A172 (cell line): ENCODE measurements at regions not wholly inside any gene's neighbourhood (a gene's known extent, or its start where the extent isn't known, plus 50 kb on each side); places are given as distances from the start of the nearest gene placed in this dataset.

Experiments used
- DNase-seq: peaks from one replicate; pipeline ENCODE4 v3.0.0-alpha.2; 2015; ENCODE audit warnings: low spot score

DNA sequence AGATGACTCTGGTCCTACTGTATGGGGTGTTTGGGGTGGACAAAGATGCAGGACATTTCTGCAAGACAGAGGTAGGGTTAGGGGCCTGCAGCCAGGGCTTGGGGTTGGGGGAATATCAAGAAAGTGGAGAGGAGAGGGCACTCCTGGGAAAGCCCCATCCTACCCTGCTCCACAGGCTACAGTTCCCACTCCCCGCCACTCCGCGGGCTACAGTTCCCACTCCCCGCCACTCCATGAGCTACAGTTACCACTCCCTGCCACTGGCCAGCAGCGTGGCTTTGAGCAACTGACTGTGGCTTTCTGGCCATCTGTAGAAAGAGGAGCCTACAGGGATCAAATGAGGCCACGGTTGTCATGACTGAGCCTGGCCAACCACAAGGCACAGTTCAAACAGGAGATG lies 93.8 kb upstream of the GRIK3 start:
- DNase-seq: no peak

DNA sequence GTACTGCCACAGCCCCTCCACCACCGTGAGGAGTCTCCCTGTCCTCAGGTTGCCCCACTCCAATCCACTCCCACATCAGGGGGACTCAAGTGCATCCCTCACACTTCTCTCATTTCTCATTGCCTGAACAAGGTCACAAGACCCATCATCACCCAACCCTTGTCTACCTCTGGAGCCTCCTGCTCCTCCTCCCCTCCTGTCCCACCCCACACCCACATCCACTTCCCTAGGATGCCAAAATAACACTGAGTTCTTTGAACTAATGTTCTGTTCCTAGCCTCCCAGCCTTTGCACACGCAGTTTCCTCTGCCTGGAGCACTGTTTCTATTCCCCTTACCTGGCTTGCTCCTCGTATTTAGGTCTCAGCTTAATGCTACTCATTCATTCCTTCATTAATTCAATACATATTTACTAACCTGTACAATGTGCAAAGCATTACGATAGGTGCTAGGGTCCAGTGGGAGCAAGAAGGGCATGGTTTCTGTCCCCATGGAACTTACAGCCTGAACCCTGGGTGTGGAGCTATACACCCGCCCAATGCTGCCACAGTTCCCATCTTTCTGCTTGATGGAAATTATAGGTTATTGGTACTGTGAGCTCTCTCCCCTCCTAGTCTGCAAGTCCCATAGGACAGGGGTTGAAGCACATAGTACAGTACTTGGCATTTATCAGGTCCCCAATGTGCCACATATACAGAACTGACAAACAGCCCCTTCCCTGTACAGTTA lies 96.1 kb upstream of the GRIK3 start:
- DNase-seq: no peak

DNA sequence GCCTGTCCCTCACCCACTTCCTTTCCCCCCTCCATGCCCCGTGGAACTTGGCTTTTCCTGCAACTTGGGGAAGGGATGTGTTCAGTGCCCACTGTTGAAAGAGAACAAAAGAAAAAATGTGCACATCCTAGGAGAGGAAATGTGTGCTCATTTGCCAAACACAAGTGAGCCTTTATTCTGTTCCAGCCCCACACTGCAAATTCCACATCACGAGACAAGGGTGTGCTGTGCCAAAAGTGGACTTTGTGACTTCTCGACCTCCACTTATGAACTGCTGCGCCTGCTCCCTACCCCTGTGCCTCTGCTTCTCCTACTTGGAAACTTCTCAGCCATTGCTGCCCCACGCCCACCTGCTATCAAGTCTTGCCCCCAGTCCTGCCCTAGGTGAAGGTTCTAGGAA lies 97.0 kb upstream of the GRIK3 start:
- DNase-seq: no peak

DNA sequence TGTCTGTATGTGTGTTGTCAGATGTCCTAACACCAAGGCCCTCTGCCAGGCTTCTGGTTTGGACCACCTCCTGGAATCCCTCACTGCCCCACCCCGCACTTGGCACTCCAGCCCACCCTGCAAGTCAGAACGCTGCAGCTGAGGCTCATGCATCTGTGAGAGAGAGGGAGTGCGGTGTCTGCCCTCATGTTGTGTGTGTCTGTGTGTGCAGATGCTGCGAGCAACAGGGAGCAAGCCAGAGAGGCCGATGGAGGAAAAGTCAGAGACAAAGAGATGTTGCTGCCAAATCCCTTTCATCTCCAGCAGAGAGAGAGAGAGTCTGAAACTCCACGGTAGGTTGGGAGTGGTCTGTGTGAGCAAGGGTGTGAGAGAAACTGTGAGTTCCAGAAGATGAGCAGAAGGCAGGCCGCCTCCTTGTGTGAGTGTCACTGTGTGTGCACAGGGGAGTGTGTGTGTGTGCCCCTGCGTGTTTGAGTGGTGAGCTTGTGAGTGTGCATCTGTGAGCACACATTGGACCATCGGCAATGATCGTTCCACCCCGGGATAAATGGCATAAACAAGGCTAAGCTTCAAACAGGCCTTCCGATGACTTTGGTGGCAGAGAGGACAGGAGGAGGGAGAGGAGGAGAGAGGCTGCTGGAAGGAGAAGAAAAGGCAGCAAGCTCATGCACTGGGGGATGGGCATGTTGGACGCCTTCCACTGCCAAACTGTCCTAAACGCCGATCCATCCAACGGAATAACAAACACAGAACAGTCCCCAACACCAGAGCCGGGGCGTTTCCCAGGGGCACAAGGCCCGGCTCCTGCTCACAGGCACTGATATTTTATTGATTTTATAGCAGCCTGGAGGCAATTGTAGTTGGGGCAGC lies 99.2 kb upstream of the GRIK3 start:
- DNase-seq: no peak

DNA sequence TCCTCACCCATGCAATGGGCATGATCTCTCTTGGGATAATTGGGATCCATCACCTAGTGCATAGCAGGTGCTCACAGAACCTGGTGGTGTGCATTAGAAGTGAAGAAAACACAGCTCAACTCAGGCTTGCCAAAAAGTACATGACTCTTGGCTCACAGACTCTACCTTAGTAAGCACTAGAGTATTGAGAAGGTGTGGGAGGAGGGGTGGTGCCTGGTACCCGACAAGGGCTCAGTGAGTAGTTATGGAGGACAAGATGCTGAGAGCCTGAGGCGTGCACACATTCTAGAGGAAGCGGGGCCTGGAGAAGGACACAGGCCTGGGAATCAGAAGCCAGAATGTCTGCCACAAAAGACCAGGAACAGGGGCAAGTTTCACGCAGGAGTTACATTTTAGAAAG lies 100.3 kb upstream of the GRIK3 start:
- DNase-seq: no peak

DNA sequence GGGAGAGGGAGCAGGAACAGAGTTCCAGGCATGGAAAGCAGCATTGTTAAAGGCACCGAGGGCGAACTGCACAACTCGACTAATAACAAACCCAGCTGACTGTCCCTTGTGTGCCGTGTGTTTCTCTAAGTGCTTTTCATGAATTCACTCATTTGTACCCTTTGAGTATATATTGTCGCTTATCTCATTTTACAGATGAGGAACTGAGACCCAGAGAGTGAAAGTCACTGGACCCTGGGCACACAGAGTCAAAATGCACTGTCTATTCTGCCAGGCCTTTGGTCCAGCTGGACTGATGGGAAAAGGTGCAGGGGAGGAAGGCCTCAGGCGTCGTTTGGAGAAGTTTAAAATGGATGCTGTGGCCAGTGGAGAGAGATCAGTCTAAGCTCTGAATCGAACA lies 100.7 kb upstream of the GRIK3 start:
- DNase-seq: no peak

DNA sequence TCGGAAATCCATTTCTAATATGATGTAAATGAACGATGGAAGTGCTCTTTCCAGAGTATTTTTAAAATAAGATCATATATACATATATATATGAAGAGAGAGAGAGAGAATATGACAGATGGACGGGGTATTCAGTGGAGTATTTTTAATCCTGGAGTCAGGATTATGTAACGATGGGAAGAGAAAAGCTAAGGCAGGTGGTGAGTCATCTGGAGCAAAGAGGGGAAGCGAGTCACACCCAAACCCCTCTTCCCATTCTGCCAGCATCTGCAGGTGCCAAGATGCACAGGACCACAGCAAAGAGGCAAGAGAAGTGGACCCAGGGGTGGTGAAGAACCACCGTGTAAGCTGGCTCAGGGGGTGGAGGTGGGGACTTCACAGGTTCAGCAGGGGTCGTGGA lies 102.7 kb upstream of the GRIK3 start:
- no peak for DNase-seq

DNA sequence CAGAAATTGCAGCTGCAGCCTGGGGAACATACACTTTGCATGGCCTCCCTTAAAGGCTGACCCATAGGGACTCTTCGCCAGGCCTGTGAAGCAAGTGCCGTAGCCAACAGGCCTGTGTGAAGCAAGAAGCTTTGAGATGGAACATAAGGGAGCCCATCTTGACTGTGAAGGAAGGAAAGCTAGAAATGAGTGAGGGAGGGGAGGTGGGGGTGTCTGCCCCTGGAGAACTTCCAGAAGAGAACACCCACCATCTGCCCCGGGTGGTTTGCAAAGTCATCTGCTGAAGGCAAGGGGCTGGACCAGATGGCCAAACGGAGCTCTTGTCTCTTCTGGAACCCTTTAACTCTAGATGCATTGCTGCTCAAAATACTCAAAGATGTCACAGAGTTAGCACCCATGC lies 103.3 kb upstream of the GRIK3 start:
- DNase-seq: no peak

DNA sequence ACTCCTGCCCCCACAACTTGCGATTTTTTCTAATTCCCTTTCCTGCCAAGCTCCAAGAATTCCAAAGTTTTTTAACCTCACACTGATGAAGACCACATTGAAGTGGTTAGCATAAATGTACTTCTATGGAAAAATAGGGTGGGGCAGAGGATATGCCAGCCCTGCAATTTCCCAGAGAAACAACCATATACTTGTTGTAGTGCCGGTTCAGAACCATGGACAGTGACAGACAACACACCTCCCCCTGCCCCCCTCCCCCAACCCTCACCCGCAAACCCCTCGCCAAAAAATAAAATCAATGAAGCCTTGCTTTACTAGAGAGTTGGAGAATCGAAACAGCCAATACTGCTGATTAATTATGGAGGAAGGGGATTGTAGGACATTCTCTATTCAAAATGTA lies 109.5 kb upstream of the GRIK3 start:
- no peak for DNase-seq

DNA sequence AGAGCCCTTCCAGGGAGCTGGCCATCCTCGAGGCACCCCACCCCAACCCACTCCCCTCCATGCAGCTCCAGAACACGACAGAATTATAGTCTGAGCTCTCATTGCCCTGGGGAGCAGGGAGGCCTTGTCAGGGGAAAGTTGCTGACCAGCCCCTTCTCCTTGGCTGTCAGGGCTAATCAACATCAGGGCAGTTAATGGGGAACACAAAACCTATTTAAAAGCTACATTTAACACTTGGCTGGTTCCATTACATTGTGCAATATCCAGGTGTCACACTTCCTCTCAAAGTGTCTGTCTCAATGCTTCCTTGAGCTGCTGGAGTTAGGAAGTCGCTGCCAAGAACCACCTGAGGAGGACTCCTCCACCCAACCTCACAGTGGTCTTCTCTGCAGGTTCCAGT lies 111.8 kb upstream of the GRIK3 start:
- DNase-seq: no peak

DNA sequence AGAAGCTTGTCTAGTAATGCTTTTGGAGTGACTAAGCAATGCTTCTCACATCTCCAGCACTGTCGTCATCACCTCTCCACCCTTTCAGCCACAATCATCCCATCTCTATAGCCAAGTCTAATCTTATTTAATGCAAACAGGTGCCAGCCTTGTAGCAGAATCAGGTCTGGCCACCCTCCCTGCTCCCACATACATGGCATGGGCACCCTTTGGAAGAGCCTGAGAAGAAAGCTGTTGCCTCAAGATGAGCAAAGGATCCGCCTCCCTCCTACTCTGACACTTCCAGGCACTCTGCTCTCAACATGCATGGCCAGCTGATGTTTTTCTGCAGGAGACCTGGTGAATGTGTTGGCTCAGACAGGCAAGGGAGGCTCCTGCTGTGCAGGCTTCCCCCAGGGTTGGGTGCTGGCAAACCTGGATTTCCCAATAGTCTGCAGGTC lies 113.1 kb upstream of the GRIK3 start:
- DNase-seq: no peak

DNA sequence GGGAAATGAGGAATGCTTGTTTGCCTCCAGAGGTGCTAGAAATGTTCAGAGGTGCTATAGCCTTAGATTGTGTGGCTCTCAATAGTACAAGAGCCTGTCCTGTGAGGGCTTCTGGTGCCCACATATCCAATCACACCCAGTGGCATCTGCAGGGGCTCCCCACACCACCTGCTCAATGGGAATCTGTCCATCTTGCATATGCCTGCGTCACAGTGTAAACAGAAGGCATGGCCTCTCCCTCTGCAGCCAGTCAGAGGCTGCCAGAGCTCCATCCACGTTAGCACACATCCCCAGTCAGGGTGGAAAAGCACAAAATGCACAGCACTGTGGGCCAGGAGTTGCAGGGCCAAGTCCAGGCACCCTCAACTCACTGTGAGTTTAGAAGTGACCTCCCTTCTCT lies 113.6 kb upstream of the GRIK3 start:
- DNase-seq: no peak

DNA sequence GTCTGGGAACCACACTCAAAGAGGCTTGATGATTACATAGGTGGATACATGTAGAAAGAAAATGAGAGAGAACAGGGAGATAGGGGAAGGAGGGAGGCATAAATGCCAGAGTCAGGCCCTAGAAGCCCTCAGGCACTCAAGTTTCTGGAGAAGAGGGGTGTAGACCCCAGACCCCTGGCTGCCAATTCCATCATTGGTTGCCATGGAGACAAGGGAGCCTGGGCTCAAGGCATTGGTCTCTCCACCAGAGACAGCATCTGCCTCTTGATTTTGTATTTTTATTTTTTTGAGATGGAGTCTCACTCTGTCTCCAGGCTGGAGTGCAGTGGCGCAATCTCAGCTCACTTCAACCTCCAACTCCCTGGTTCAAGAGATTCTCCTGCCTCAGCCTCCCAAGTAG lies 114.3 kb upstream of the GRIK3 start:
- DNase-seq: no peak

DNA sequence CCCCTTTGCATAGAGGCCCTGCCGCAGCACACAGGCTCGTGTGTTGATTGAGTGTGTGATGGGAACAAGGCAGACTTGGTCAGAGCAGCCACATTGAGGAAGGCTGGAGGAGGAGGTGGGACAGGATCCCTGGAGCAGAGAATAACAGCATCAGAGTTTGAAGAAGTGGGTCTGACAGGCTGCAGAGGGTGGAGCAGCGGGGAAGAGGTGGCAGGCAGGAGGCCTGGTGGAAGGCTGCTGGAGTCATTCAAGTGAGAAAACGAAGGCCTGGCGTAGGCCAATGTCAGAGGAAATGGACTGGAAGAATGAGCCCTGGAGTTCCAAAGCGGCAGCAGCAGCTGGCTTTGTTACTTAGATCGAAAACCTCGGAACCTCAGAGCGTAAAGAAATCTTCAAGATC lies 115.0 kb upstream of the GRIK3 start:
- DNase-seq: no peak

DNA sequence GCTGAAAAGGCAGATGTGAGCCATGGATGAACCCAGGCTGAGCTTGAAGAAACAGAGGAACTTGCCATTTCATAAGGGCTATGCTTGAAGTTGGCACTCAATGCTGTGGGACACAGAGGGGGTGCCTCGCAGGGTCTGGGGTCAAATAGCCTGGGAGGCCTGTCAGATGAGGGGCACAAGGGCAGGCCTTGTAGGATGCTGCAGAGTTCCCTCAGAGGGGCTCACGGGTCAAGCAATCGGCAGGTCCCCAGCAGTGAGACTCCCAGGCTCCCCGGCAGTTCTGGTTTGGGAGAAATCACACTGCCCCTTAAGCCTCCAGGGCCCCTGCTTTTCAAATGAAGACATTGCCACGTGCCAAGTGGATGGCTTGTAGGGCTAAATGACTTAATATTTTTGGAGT lies 116.7 kb upstream of the GRIK3 start:
- DNase-seq: no peak

DNA sequence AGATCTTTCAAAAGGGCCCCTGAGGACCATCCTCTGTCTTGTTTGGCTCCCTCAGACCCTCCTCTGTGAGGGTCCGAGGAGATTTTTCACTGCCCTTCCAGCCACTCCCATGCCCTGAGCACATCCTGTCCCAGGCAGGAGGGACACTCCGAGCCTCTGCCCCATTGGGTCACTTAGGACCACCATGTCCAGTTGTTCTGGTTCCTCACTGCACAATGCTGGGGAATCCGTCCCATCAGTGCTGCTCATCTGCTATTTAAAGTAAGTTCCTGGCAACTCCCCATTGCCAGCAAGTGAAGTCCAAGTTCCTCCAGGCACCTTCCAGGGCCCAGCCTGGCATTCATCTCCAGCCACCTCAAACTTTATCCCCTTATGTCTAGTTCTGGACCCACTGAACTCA lies 117.5 kb upstream of the GRIK3 start:
- DNase-seq: no peak

DNA sequence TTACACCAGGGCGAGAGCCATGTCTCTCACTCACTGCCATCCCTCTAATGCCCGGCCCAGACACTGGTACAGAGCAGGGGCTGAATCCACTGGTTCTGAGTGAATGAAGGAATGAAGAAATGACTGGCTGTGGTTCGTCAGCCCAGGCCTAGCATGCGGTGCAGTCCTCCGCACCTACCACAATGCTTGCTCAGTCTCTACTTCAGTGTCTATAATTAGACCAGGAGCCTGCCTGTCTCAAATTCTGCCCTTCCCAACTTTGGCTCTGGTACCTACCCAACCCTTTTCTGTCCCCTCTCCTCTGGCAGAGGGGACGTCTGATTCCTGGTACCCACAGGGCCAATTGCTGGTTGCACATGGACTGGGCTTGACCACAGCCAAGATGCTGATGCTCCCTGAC lies 118.2 kb upstream of the GRIK3 start:
- DNase-seq: no peak

DNA sequence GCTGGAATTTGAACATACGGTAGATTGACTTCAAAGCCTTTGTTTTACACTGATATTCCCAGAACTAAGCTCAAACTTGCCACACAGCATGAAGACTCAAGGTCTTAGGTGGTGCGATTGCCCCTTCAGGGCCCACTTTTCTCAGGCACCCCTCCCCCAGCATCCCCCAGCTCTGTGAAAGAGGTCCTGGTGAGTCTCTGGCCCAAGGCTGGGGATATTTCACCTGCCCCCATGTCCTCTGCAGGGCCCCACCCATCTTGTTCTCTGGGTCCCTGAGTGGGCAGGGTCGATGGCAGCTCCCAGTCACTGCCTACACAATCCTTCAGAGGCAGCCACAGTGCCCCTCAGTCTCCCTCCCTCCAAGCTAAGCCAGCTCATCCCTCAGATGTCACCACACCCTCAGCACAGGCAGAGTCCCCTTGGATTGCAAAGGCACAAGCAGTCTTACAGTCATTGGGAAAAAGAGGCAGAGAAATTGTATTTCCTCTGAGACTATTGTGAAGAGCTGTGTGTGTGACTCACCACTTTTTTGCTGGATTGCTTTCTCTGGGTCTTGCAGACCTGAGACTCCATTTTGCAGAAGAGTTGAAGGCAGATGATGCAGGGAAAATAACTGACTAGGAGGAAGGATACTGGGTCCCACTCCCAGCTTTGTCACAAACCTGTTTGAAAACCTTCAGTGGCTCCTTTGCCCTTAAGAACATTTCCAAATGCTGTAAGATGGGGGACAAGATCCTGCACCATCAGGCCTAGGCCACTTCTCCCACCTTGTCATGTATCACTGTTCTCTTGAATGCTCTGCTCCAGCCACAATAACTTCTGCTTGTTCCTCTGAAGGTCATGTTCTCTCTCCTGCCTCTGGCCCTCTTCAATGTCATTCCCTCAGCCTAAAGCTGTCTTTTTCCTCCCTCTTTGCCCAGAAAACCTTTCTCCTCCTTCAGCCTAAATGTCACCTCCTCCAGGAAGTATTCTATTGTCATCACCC lies 119.1 kb upstream of the GRIK3 start:
- DNase-seq: no peak

DNA sequence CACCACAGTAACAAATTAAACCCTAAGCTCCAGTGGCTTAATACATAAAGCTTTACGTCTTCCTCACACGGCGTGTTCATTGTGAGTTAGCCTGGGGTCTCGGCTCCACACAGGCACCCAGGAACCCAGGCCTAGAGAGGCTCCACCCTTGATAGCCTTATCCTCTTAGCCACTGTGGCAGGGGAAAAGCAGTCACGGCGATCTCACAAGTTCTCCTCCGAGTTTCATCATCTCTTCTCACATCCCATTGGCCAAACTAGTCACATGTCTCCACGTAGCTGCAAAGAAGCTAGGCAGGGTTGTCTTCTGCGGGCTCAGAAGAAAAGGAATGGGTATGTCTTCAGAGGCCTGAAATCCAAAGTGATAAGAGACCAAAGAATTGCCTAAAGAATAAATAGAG lies 122.3 kb upstream of the GRIK3 start:
- no peak for DNase-seq

DNA sequence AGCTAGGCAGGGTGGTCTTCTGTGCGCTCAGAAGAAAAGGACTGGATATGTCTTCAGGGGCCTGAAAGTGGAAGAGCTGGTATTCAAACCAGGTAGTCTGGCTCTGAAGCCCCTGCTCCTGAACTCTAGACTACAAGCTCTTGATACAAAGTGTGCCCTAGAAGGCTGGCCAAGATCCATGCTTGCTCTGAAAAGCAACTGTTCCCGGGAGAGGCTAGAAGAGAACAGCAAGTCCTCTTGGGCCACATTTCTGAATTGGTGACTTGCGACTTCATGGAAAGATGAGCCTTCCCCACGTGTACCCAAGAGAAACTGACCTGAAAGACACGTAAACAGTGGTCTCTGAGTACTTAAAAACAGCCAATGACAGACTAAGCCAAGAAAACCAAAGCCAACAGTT lies 123.3 kb upstream of the GRIK3 start:
- DNase-seq: no peak

DNA sequence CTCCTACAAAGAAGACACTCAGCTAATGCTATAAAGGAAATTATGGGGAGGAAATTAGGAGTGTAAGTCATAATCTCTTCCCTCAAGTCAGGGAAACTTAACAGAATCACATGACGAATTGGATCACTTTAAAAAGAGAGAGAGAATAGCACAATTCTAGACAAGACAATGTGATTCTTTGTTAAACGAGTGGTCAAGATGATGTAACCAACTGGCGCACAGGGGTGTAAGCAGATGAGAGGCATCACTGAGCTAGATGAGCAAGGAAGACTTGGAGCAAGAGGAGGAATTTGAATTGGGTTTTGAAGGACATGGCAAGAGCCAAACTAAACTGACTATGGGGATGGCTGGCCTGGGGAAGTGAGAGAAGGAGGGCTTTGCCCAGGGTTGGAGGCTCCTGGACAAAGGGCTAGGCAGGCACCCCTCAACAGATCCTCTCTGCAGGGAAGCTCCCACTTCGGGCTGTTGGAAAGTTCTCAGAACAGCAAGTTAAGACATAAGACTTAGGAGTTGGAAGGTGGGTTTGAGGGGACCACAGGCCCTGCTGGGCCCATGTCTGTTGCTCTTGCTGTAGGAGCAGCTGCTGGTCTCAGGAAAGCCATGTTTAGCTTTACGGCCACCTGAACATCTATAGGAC lies 123.9 kb upstream of the GRIK3 start:
- DNase-seq: no peak

DNA sequence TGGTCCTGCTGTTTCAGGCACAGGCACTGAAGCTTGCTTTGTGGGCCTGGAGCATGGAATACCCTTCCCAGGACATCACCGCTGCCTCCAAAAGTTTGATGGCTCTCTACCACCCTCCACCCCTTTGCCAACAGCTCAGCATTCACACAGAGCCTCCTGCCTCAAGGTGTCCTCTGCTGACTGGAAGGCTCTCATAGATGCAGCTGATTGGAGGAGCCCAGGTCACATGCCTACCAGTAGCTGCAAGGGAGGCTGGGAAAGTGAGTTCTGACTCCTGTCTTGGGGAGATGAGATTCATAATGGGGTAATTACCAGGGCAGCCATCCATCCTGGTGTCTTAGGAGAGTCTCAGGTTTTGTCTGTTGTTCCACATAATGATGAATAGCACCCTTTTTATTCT lies 124.8 kb upstream of the GRIK3 start:
- DNase-seq: no peak
